Thyroid gland (tissue), 4 donors: ENCODE measurements at regions not wholly inside any gene's neighbourhood (a gene's known extent, or its start where the extent isn't known, plus 50 kb on each side); places are given as distances from the start of the nearest gene placed in this dataset.

Source experiments
- DNase-seq, 2 donors: peaks; one replicate each; pipeline ENCODE4 v3.0.0-alpha.2; 2019
- H3K27ac ChIP-seq, 3 donors: fragments of 200-600 bp; sonication (generic); 1 replicate in 2 of 3; 2 replicates in 1 of 3; pipeline ENCODE4 v1.5.1; 2016 to 2019; ENCODE audit warnings: mild to moderate bottlenecking in 1 of 3, moderate library complexity in 1 of 3
- H3K27me3 ChIP-seq: fragments of 200-600 bp; sonication (generic); one replicate; pipeline ENCODE4 v1.5.1; 2019
- H3K36me3 ChIP-seq, 2 donors: fragments of 200-600 bp; sonication (generic); one replicate each; pipeline ENCODE4 v1.5.1; 2016 to 2019
- H3K4me1 ChIP-seq, 2 donors: fragments of 200-600 bp; sonication (generic); one replicate each; pipeline ENCODE4 v1.5.1; 2017 to 2019
- H3K4me3 ChIP-seq, 3 donors: fragments of 200-600 bp; sonication (generic); replicated peaks in 1 of 3; 1 replicate in 2 of 3; 2 replicates in 1 of 3; pipeline ENCODE4 v1.5.1; 2016; ENCODE audit warnings: mild to moderate bottlenecking in 1 of 3
- H3K9me3 ChIP-seq: fragments of 200-600 bp; sonication (generic); one replicate; pipeline ENCODE4 v1.5.1; 2017
- CTCF ChIP-seq, 6 experiments: fragments of 200-600 bp in 3 of 6; fragments of 450-650 bp in 3 of 6; sonication (generic) in 3 of 6; IDR thresholded peaks; one replicate each; pipeline ENCODE4 v1.5.1; 2016 to 2019; ENCODE audit warnings: antibody characterized with exemption in 6 of 6, mild to moderate bottlenecking in 2 of 6, inconsistent platforms in 1 of 6, moderate library complexity in 1 of 6
- POLR2A ChIP-seq, 2 donors: fragments of 450-650 bp; IDR thresholded peaks; one replicate each; pipeline ENCODE4 v1.6.1; 2017; ENCODE audit warnings: antibody characterized with exemption in 2 of 2, mild to moderate bottlenecking in 2 of 2, moderate library complexity in 1 of 2
- WGBS, 2 donors: methylation state at CpG; one replicate each; pipeline ENCODE4 v1.1.5; 2017; 5-methylcytosine and 5-hydroxymethylcytosine counted together
- intact Hi-C: fragments of 100-400 bp; cut with DNase I; formaldehyde crosslinking; loops from one replicate; pipeline ENCODE4 v1.15.1; 2023

GRCh38 chrX:4909348-4909747, 1195.9 kb upstream of the PRKX start:
- Histone ChIP-seq H3K27ac (no peak overlapping the region), H3K9me3 (no peaks in the 10 kb centered on the region), H3K4me1 (no peaks in the 10 kb centered on the region), H3K4me3 (no peak overlapping the region), H3K36me3 (no peaks in the 10 kb centered on the region), H3K27me3 (no peaks in the 10 kb centered on the region)
- 77 to 84% methylated on average over 5 of the region's 5 CpGs for WGBS, 2 donors
- intact Hi-C loops: no loop called here
- TF ChIP-seq POLR2A (IDR thresholded peaks at IDR 0.05): no peak
- TF ChIP-seq CTCF (IDR thresholded peaks at IDR 0.05): no peak
- DNase-seq: no peak

- H3K4me1 ChIP-seq: no peaks in the 10 kb centered on the region
- no peak for TF ChIP-seq CTCF (IDR thresholded peaks at IDR 0.05)
- no peak for TF ChIP-seq POLR2A (IDR thresholded peaks at IDR 0.05)
- 73 to 98% methylated on average over 6 of the region's 6 CpGs for WGBS, 2 donors
- intact Hi-C loops: no loop called here
- no peaks in the 10 kb centered on the region for H3K9me3 ChIP-seq
- H3K4me3 ChIP-seq: no peak overlapping the region
- H3K27me3 ChIP-seq: no peaks in the 10 kb centered on the region
- DNase-seq: no peak
- H3K36me3 ChIP-seq: no peaks in the 10 kb centered on the region
- H3K27ac ChIP-seq: no peak overlapping the region
Observed at GRCh38 chrX:4905576-4905975, 1192.1 kb upstream of the PRKX start.

- intact Hi-C loops: no loop called here
- H3K27ac ChIP-seq: no peak overlapping the region
- TF ChIP-seq POLR2A (IDR thresholded peaks at IDR 0.05): no peak
- TF ChIP-seq CTCF (IDR thresholded peaks at IDR 0.05): no peak
- H3K4me1 ChIP-seq: no peaks in the 10 kb centered on the region
- H3K36me3 ChIP-seq: no peaks in the 10 kb centered on the region
- no peak overlapping the region for H3K4me3 ChIP-seq
- no peaks in the 10 kb centered on the region for H3K9me3 ChIP-seq
- WGBS, 2 donors: 60 to 82% methylated on average over 1 to 2 of the region's 2 CpGs
- no peaks in the 10 kb centered on the region for H3K27me3 ChIP-seq
- DNase-seq: no peak
Observed at GRCh38 chrX:4881277-4881676, 1167.8 kb upstream of the PRKX start.

- Histone ChIP-seq H3K4me3 (no peak overlapping the region), H3K9me3 (no peaks in the 10 kb centered on the region), H3K27ac (no peak overlapping the region), H3K4me1 (no peaks in the 10 kb centered on the region), H3K36me3 (no peaks in the 10 kb centered on the region), H3K27me3 (no peaks in the 10 kb centered on the region)
- no peak for DNase-seq
- TF ChIP-seq POLR2A (IDR thresholded peaks at IDR 0.05) (no peak), CTCF (IDR thresholded peaks at IDR 0.05) (no peak)
- 64 to 65% methylated on average over 3 of the region's 3 CpGs for WGBS, 2 donors
- intact Hi-C loops: no loop called here
Observed at GRCh38 chrX:4878640-4879039, 1165.2 kb upstream of the PRKX start.

GRCh38 chrX:4876268-4876667, 1162.8 kb upstream of the PRKX start:
- Histone ChIP-seq H3K4me3 (no peak overlapping the region), H3K27ac (no peak overlapping the region), H3K9me3 (no peaks in the 10 kb centered on the region), H3K27me3 (no peaks in the 10 kb centered on the region), H3K36me3 (no peaks in the 10 kb centered on the region), H3K4me1 (no peaks in the 10 kb centered on the region)
- DNase-seq: no peak
- WGBS, 2 donors: 73 to 74% methylated on average over 3 of the region's 3 CpGs
- intact Hi-C loops: no loop called here
- TF ChIP-seq POLR2A (IDR thresholded peaks at IDR 0.05) (no peak), CTCF (IDR thresholded peaks at IDR 0.05) (no peak)
